GM23248 (cell line): ENCODE measurements at regions not wholly inside any gene's neighbourhood (a gene's known extent, or its start where the extent isn't known, plus 50 kb on each side); places are given as distances from the start of the nearest gene placed in this dataset.

Experiments used
- DNase-seq: peaks from one replicate; pipeline ENCODE4 v3.0.0-alpha.2; 2015
- H2AFZ ChIP-seq: fragments of 200-600 bp; sonication (generic); 2 replicates; pipeline ENCODE4 v1.6.1; 2016; ENCODE audit warnings: antibody characterized with exemption
- H3F3A ChIP-seq: fragments of 200-600 bp; sonication (generic); 2 replicates; pipeline ENCODE4 v1.6.1; 2016; ENCODE audit warnings: mild to moderate bottlenecking, antibody characterized with exemption, mixed run types; ENCODE audit not compliant: insufficient read depth
- H3K27ac ChIP-seq: fragments of 200-600 bp; sonication (generic); 2 replicates; pipeline ENCODE4 v1.5.1; 2016; ENCODE audit warnings: mild to moderate bottlenecking
- H3K27me3 ChIP-seq: fragments of 200-600 bp; sonication (generic); replicated peaks from 2 replicates; pipeline ENCODE4 v1.6.1; 2016; ENCODE audit warnings: mild to moderate bottlenecking; ENCODE audit not compliant: insufficient read depth
- H3K36me3 ChIP-seq: fragments of 200-600 bp; sonication (generic); 2 replicates; pipeline ENCODE4 v1.6.1; 2016; ENCODE audit warnings: low read depth, mild to moderate bottlenecking
- H3K4me1 ChIP-seq: fragments of 200-600 bp; sonication (generic); 2 replicates; pipeline ENCODE4 v1.6.1; 2016; ENCODE audit warnings: mild to moderate bottlenecking; ENCODE audit not compliant: insufficient read depth
- H3K4me2 ChIP-seq: fragments of 200-600 bp; sonication (generic); one replicate; pipeline ENCODE4 v1.6.1; 2016; ENCODE audit warnings: mild to moderate bottlenecking; ENCODE audit not compliant: unreplicated experiment
- H3K4me3 ChIP-seq: fragments of 200-600 bp; sonication (generic); 2 replicates; pipeline ENCODE4 v1.5.1; 2016; ENCODE audit warnings: mild to moderate bottlenecking
- H3K79me2 ChIP-seq: fragments of 200-600 bp; sonication (generic); 2 replicates; pipeline ENCODE4 v1.6.1; 2016; ENCODE audit warnings: mild to moderate bottlenecking; ENCODE audit not compliant: insufficient read depth
- H3K9ac ChIP-seq: fragments of 200-600 bp; sonication (generic); 2 replicates; pipeline ENCODE4 v1.6.1; 2016; ENCODE audit warnings: mild to moderate bottlenecking
- H3K9me2 ChIP-seq: fragments of 200-600 bp; sonication (generic); 2 replicates; pipeline ENCODE4 v1.6.1; 2016; ENCODE audit warnings: mixed run types, mild to moderate bottlenecking, moderate library complexity; ENCODE audit not compliant: insufficient read depth
- H3K9me3 ChIP-seq: fragments of 200-600 bp; sonication (generic); one replicate; pipeline ENCODE4 v1.6.1; 2017; ENCODE audit warnings: low read depth
- H4K20me1 ChIP-seq: fragments of 200-600 bp; sonication (generic); 2 replicates; pipeline ENCODE4 v1.6.0; 2016; ENCODE audit not compliant: insufficient read depth
- EZH2 ChIP-seq: fragments of 200-600 bp; sonication (generic); IDR thresholded peaks from 2 replicates; pipeline ENCODE4 v1.6.1; 2018; ENCODE audit warnings: antibody characterized with exemption, mild to moderate bottlenecking; ENCODE audit not compliant: insufficient read depth, poor library complexity, severe bottlenecking
- EZH2phosphoT487 ChIP-seq: fragments of 200-600 bp; sonication (generic); IDR thresholded peaks from 2 replicates; pipeline ENCODE4 v1.6.1; 2018; ENCODE audit warnings: antibody characterized with exemption, moderate library complexity, mild to moderate bottlenecking, low read depth; ENCODE audit not compliant: insufficient read depth
- WGBS, 2 experiments: methylation state at CpG; one replicate each; pipeline ENCODE4 v1.1.6; 2015 to 2017; ENCODE audit warnings: low lambda C conversion rate in 2 of 2, low coverage in 1 of 2; ENCODE audit errors: missing lambda C conversion rate in 2 of 2; 5-methylcytosine and 5-hydroxymethylcytosine counted together
- in situ Hi-C: fragments of 300-500 bp; cut with MboI; formaldehyde crosslinking; loops from 2 replicates; pipeline ENCODE4 v1.15.0; 2020

DNA sequence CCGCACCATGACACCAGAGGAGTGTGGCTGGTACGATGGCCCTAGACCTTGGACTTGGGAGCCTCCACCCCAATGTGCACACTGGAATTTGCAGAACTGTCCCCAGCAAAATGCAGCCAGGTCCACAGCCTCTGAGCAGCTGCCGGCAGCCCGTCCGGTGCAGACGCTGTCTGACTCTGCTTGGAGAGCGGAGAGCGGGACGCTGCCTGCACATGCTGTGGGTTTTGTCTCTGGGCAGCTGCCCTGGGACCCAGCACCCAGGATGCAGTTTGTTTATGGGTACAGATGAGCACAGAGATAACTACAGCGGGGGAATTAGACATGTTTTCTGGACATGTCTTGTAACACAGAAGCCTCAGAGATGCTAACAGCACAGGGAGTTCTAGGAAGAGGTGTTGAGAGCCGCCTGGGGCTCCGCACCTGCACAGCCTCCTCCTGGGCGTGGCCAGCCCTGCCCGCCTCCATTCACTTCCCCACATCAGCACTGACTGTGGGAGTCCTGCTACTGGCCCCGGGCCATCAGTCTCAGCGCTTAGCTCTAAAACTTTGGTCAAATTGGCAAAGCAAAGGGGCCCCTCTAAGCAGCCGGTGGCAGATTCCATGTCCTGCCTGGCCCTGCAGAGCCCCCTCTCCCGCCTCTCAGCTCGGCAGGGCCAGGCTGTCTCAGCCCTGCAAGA is 159.6 kb downstream of the IRX2 start:
- H3K36me3 ChIP-seq = no peaks in the 10 kb centered on the region
- H3K4me3 ChIP-seq = no peak overlapping the region
- no peak overlapping the region for H3K27ac ChIP-seq
- no peaks in the 10 kb centered on the region for H3K9me2 ChIP-seq
- H3K9me3 ChIP-seq = no peaks in the 10 kb centered on the region
- no peaks in the 10 kb centered on the region for H3K4me1 ChIP-seq
- DNase-seq = no peak
- no peak overlapping the region for H3K9ac ChIP-seq
- H3K27me3 ChIP-seq = no peaks in the 10 kb centered on the region
- no peaks in the 10 kb centered on the region for H3F3A ChIP-seq
- 49 to 51% methylated on average over 19 of the region's 19 CpGs for WGBS, 2 experiments
- no peak overlapping the region for H3K4me2 ChIP-seq
- in situ Hi-C loops = no loop called here
- H3K79me2 ChIP-seq = no peaks in the 10 kb centered on the region
- no peak overlapping the region for H2AFZ ChIP-seq
- TF ChIP-seq EZH2 (no peak), EZH2phosphoT487 (no peak)
- no peaks in the 10 kb centered on the region for H4K20me1 ChIP-seq

DNA sequence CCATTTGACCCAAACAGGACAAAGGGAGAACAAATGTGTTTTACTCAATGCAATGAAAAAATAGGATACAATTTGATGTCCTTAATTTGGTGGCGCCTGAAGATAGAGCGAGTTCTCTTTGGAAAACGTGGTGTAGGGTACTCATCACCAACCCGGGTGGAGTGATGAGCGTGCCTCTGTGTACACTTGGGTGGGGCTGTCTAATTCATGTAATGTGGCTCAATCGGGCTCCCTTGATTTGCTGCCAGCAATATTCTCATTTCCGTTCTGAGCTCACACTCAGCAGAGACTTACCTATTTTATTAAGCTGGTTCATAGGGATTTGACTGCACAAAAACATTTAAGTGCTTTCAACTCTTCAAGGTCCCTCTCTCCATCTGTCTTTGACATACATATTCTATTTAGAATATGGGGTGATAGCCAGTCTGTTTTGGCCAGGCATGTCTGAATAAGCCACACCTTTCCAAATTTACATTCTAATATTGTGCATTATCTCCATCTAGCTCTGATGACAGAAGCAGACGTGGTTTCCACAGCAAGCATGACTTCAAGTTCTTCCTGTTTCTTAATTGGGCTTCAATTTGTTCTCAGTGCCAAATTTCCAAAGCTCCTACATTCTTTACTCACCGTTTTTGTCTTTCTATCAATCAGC is 162.5 kb downstream of the IRX2 start:
- H3K4me2 ChIP-seq = no peak overlapping the region
- TF ChIP-seq EZH2 (no peak), EZH2phosphoT487 (no peak)
- H3F3A ChIP-seq = no peaks in the 10 kb centered on the region
- no peak for DNase-seq
- 14 to 18% methylated on average over 9 of the region's 9 CpGs for WGBS, 2 experiments
- in situ Hi-C loops = no loop called here
- no peaks in the 10 kb centered on the region for H3K27me3 ChIP-seq
- H4K20me1 ChIP-seq = no peaks in the 10 kb centered on the region
- no peaks in the 10 kb centered on the region for H3K36me3 ChIP-seq
- no peaks in the 10 kb centered on the region for H3K9me2 ChIP-seq
- no peaks in the 10 kb centered on the region for H3K79me2 ChIP-seq
- no peak overlapping the region for H3K27ac ChIP-seq
- H3K9ac ChIP-seq = no peak overlapping the region
- no peak overlapping the region for H3K4me3 ChIP-seq
- no peak overlapping the region for H2AFZ ChIP-seq
- no peaks in the 10 kb centered on the region for H3K9me3 ChIP-seq
- H3K4me1 ChIP-seq = no peaks in the 10 kb centered on the region

DNA sequence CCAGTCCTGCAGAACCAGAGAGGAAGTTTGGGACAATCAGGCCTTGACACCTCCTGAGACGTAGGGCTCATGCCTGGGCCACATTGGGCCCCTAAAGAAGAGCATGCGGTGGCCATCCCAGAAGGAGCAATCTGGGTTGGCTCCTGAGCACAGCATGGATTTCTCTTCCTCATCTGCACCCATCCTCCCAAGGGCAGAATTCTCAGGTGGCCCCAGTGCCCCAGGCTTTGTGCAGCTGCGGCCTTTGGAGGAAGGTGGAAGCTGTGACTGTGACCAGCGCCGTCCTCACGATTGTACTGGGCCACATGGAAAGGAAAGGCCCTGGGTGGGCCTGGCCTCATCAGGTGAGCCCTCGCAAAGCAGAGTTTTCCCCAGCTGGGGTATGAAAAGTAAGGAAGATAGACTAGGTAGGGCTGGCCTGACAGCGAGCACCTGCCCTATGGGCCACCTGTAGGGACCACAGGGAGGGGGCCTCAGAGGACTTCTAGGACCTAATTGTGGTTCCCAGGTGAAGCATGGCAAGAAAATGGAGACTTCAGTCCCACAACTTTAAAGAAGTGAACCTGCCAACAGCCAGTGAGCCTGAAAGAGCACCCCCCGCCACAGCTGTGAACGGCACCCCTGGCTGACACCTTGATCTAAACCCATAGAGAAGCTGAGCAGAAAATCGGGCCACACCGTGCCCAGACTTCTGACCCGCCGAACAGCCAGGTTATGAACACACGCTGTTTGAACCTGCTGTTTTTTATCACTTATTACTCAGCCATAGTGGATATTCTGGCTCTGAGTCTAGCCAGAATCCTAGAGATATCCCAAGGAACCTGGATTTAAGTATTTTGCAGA is 164.1 kb downstream of the IRX2 start:
- H3K27ac ChIP-seq = no peak overlapping the region
- no peak overlapping the region for H3K4me3 ChIP-seq
- H3K4me2 ChIP-seq = no peak overlapping the region
- no peaks in the 10 kb centered on the region for H3K36me3 ChIP-seq
- no peaks in the 10 kb centered on the region for H3K27me3 ChIP-seq
- H3K9me2 ChIP-seq = no peaks in the 10 kb centered on the region
- no peaks in the 10 kb centered on the region for H3K79me2 ChIP-seq
- no peaks in the 10 kb centered on the region for H3K4me1 ChIP-seq
- H4K20me1 ChIP-seq = no peaks in the 10 kb centered on the region
- no peak overlapping the region for H2AFZ ChIP-seq
- H3K9me3 ChIP-seq = no peaks in the 10 kb centered on the region
- no peaks in the 10 kb centered on the region for H3F3A ChIP-seq
- in situ Hi-C loops = no loop called here
- DNase-seq = no peak
- no peak overlapping the region for H3K9ac ChIP-seq
- TF ChIP-seq EZH2 (no peak), EZH2phosphoT487 (no peak)
- WGBS, 2 experiments = 30 to 32% methylated on average over 15 of the region's 15 CpGs

DNA sequence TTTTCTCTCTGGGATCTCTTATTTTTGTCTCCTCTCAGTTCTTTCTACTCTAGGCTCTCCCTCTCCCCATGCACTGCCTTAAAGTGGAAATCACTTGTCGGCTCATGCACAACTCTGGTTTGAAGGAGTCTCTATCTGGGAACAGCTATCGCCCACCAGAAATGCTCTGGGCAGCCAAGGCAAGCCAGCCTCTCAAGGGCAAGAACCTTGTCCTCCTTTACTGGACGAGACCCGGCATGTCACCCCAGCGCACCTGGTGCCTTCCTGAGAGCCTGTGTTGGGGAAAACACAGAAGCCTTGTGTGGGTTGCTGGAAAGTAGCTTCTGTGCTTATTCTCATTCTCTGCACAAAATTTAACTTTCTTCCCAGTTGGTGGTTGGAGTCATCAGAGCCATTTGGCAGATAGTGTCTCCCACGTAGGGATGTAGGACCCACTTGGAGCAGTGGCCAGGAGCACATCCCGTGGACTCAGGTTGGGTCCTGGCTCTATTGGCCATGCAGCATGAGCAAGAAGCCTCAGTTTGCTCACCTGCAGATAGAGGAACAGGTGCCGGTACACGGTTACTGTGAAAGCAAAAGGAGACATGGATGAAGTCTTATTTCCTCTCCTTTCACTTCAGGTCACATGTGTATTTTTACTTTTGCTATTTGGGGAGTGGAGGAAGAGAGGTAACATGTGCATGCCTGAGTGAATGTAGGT is 165.3 kb downstream of the IRX2 start:
- Histone ChIP-seq H3K4me3 (no peak overlapping the region), H3K9ac (no peak overlapping the region), H3F3A (no peaks in the 10 kb centered on the region), H3K4me1 (no peaks in the 10 kb centered on the region), H2AFZ (no peak overlapping the region), H3K27ac (no peak overlapping the region), H3K36me3 (no peaks in the 10 kb centered on the region), H3K9me3 (no peaks in the 10 kb centered on the region), H3K79me2 (no peaks in the 10 kb centered on the region), H4K20me1 (no peaks in the 10 kb centered on the region), H3K27me3 (no peaks in the 10 kb centered on the region), H3K9me2 (no peaks in the 10 kb centered on the region), H3K4me2 (no peak overlapping the region)
- WGBS, 2 experiments = 38 to 42% methylated on average over 9 of the region's 9 CpGs
- no peak for DNase-seq
- in situ Hi-C loops = no loop called here
- TF ChIP-seq EZH2 (no peak), EZH2phosphoT487 (no peak)
